Neutrophil (primary cell): ENCODE measurements at regions not wholly inside any gene's neighbourhood (a gene's known extent, or its start where the extent isn't known, plus 50 kb on each side); places are given as distances from the start of the nearest gene placed in this dataset.
"Not testable (repeated sequence)": the region's sequence is repeated elsewhere in the genome, so short reads cannot be mapped to it uniquely, and the experiment has no call there.

Source experiments
- H3K27ac ChIP-seq: fragments of 200-600 bp; sonication (generic); 2 replicates; pipeline ENCODE4 v1.5.1; 2016; ENCODE audit warnings: mild to moderate bottlenecking, moderate library complexity
- H3K27me3 ChIP-seq: fragments of 200-600 bp; sonication (generic); 2 replicates; pipeline ENCODE4 v1.6.0; 2016; ENCODE audit warnings: mild to moderate bottlenecking
- H3K36me3 ChIP-seq: fragments of 200-600 bp; sonication (generic); 2 replicates; pipeline ENCODE4 v1.5.1; 2017
- H3K4me1 ChIP-seq, 2 experiments: fragments of 200-600 bp in 1 of 2; sonication (generic) in 1 of 2; 1 replicate in 1 of 2; 2 replicates in 1 of 2; pipeline versions ENCODE4 v1.5.1 to v1.6.1; 2013 to 2016; ENCODE audit warnings: low read depth in 1 of 2, low read length in 1 of 2, mild to moderate bottlenecking in 1 of 2, moderate library complexity in 1 of 2; ENCODE audit not compliant: control insufficient read depth in 1 of 2, insufficient read depth in 1 of 2
- H3K4me3 ChIP-seq, 2 experiments: fragments of 200-600 bp in 1 of 2; sonication (generic) in 1 of 2; 1 replicate in 1 of 2; 2 replicates in 1 of 2; pipeline ENCODE4 v1.5.1; 2013 to 2016; ENCODE audit warnings: low read depth in 1 of 2, low read length in 1 of 2, mild to moderate bottlenecking in 1 of 2, moderate library complexity in 1 of 2
- H3K9me3 ChIP-seq: fragments of 200-600 bp; sonication (generic); 2 replicates; pipeline ENCODE4 v1.5.1; 2016
- TF ChIP-seq, protein P1 (sequence below): fragments of 200-600 bp; sonication (generic); IDR thresholded peaks from 2 replicates; pipeline ENCODE4 v1.5.1; 2016; ENCODE audit warnings: antibody characterized with exemption

DNA sequence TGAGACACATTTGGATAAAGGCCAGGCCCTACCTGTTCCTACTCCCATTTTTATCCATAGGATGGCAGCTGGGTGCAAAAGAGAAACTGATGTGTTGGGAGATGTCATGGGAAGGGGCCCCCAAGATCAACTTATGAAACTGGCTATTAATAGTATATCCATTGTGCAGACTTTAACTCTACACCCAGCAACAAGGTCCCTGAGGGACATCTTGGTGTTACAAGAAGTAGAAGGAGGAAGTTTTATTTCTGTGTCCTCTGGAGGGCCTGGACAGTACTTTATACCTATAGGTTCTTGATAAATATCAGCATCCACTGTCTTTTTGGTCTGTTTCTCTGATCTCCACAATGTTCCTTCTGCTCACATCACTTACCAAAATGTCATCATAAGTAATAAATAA is 84.6 kb downstream of the BTG1 start:
- TF ChIP-seq, protein P1, sequence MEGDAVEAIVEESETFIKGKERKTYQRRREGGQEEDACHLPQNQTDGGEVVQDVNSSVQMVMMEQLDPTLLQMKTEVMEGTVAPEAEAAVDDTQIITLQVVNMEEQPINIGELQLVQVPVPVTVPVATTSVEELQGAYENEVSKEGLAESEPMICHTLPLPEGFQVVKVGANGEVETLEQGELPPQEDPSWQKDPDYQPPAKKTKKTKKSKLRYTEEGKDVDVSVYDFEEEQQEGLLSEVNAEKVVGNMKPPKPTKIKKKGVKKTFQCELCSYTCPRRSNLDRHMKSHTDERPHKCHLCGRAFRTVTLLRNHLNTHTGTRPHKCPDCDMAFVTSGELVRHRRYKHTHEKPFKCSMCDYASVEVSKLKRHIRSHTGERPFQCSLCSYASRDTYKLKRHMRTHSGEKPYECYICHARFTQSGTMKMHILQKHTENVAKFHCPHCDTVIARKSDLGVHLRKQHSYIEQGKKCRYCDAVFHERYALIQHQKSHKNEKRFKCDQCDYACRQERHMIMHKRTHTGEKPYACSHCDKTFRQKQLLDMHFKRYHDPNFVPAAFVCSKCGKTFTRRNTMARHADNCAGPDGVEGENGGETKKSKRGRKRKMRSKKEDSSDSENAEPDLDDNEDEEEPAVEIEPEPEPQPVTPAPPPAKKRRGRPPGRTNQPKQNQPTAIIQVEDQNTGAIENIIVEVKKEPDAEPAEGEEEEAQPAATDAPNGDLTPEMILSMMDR = no peak
- Histone ChIP-seq H3K27ac (peak overlapping the region; percentile 28), H3K4me1 (peaks cover 24 to 27% of the 10 kb centered on the region in 2 experiments), H3K9me3 (no peaks in the 10 kb centered on the region), H3K36me3 (no peaks in the 10 kb centered on the region), H3K4me3 (no peak overlapping the region), H3K27me3 (no peaks in the 10 kb centered on the region)

DNA sequence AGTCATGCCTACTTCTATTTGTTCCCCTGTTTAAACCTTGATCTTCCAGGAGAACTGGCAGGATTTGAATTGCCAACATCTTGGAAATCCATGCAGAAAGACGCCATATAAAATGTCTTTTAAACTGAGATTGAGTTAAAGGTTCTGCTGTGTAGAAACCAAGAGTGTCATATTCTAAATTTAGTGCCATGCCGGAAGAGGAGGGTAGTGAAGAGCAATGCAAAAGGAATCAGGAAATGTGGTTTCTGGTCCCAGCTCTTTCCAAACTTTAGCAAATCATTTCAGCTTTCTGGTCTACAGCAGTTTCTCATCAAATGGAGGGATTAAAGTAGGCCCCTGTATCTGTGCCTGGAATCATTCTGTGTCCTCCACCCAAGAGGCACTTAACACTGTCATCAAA is 85.7 kb downstream of the BTG1 start:
- peak overlapping the region; percentile 67 for H3K27ac ChIP-seq
- no peaks in the 10 kb centered on the region for H3K9me3 ChIP-seq
- H3K4me1 ChIP-seq = peaks cover 24 to 27% of the 10 kb centered on the region in 2 experiments
- H3K4me3 ChIP-seq = peak overlapping the region in 1 of 2 experiments; percentile 15
- no peaks in the 10 kb centered on the region for H3K36me3 ChIP-seq
- TF ChIP-seq, protein P1 = no peak
- no peaks in the 10 kb centered on the region for H3K27me3 ChIP-seq

DNA sequence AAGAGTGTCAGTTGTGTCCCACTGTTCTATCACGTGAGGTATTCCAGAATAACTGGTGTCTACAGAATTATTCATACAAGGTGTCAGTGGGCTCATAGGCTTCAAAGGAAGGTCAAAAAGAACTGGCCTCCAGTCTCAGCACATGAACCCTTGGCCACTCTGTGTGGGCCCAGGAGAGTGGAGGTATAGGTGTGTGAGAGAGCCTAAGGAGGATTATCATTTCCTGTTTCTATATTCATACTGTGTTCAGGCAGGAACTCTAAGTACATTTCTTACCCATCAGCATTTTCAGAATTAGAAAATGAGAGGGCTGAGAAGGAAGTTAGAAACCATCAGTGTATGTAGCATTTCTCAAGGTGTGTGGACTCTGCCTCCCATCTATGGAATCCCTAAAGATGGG is 87.0 kb downstream of the BTG1 start:
- TF ChIP-seq, protein P1 = no peak
- Histone ChIP-seq H3K4me1 (peaks cover 24 to 27% of the 10 kb centered on the region in 2 experiments), H3K36me3 (no peaks in the 10 kb centered on the region), H3K9me3 (no peaks in the 10 kb centered on the region), H3K27me3 (no peaks in the 10 kb centered on the region), H3K27ac (no peak overlapping the region), H3K4me3 (no peak overlapping the region)

DNA sequence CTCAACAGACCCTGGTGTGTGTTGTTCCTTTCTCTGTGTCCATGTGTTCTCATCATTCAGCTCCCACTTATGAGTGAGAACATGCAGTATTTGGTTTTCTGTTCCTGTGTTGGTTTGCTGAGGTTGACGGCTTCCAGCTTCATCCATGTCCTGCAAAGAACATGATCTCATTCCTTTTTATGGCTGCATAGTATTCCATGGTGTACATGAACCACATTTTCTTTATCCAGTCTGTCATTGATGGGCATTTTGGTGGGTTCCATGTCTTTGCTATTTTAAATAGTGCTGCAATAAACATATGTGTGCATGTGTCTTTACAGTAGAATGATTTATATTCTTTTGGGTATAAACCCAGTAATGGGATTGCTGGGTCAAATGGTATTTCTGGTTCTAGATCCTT is 88.9 kb downstream of the BTG1 start:
- not testable (repeated sequence) for H3K4me3 ChIP-seq, H3K27me3 ChIP-seq, H3K27ac ChIP-seq, H3K9me3 ChIP-seq, H3K36me3 ChIP-seq
- H3K4me1 ChIP-seq = peaks cover 24 to 27% of the 10 kb centered on the region in 2 experiments

DNA sequence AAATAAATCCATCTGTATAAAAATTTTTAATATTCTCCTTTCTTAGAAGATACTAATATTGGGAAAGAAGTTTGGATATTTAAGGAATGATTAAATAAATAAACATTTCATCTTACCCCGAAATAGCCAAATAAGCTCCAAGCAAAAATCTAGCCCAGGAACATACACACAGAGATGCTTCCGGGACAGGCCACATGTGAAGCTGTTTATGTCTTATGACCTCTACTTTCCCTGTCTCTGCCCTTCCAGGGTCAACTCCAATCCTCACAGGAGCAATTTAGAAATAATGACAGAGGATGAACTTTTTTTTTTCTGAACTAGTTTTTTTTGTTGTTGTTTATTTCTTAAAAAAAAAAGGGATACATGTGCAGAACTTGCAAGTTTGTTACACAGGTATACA is 89.4 kb downstream of the BTG1 start:
- no peak overlapping the region for H3K4me3 ChIP-seq
- TF ChIP-seq, protein P1 = no peak
- H3K27me3 ChIP-seq = no peaks in the 10 kb centered on the region
- no peaks in the 10 kb centered on the region for H3K9me3 ChIP-seq
- no peaks in the 10 kb centered on the region for H3K36me3 ChIP-seq
- H3K27ac ChIP-seq = no peak overlapping the region
- H3K4me1 ChIP-seq = peaks cover 23 to 24% of the 10 kb centered on the region in 2 experiments

DNA sequence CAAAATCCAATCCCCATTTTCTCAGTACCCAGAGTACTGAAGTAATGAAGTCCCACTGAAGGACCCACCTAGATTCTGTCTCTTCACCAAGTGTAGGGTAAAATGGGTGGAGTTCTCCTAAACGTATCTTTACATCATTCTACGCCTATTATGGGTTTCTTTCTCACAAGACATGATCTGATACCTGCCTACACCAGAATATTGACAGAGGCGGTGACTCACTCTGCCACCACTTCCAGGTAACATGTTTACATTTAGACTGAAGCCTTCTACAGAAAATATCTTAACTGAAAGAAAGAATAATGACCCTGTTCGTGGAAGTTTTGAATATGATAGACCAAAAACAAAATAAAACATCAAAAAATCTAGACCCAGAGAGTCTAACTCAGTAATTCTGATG is 89.8 kb downstream of the BTG1 start:
- H3K9me3 ChIP-seq = no peaks in the 10 kb centered on the region
- TF ChIP-seq, protein P1 = no peak
- H3K4me3 ChIP-seq = no peak overlapping the region
- no peaks in the 10 kb centered on the region for H3K36me3 ChIP-seq
- no peaks in the 10 kb centered on the region for H3K27me3 ChIP-seq
- peaks cover 19% of the 10 kb centered on the region in 2 experiments for H3K4me1 ChIP-seq
- no peak overlapping the region for H3K27ac ChIP-seq
